Testis (tissue), 2 donors: ENCODE measurements at regions not wholly inside any gene's neighbourhood (a gene's known extent, or its start where the extent isn't known, plus 50 kb on each side); places are given as distances from the start of the nearest gene placed in this dataset.

Experiments used
- POLR2A ChIP-seq: fragments of 450-650 bp; IDR thresholded peaks from one replicate; pipeline ENCODE4 v1.6.1; 2017; ENCODE audit warnings: antibody characterized with exemption, mild to moderate bottlenecking, moderate library complexity
- TF ChIP-seq, protein P1 (sequence below), 3 experiments: fragments of 450-650 bp in 2 of 3; fragments of 200-600 bp in 1 of 3; sonication (generic) in 1 of 3; IDR thresholded peaks; one replicate each; pipeline ENCODE4 v1.5.1; 2016 to 2019; ENCODE audit warnings: antibody characterized with exemption in 3 of 3, mild to moderate bottlenecking in 2 of 3, moderate library complexity in 1 of 3

DNA sequence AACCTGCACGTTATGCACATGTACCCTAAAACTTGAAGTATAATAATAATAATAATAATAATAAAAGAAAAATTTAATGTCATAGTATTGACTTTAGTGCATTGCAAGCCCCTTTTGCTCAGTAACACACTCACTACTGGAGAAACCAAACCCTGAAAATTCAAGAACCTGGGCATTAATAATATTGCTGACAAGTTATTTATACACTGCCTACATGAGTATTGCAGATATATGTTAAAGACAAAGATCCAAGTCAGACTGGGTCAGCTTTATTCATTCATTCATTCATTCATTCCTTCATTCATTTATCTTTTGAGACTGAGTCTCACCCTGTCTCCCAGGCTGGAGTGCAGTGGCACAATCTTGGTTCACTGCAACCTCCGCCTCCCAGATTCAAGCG is 1711.2 kb downstream of the TP53TG3F start:
- TF ChIP-seq, protein P1, sequence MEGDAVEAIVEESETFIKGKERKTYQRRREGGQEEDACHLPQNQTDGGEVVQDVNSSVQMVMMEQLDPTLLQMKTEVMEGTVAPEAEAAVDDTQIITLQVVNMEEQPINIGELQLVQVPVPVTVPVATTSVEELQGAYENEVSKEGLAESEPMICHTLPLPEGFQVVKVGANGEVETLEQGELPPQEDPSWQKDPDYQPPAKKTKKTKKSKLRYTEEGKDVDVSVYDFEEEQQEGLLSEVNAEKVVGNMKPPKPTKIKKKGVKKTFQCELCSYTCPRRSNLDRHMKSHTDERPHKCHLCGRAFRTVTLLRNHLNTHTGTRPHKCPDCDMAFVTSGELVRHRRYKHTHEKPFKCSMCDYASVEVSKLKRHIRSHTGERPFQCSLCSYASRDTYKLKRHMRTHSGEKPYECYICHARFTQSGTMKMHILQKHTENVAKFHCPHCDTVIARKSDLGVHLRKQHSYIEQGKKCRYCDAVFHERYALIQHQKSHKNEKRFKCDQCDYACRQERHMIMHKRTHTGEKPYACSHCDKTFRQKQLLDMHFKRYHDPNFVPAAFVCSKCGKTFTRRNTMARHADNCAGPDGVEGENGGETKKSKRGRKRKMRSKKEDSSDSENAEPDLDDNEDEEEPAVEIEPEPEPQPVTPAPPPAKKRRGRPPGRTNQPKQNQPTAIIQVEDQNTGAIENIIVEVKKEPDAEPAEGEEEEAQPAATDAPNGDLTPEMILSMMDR (IDR thresholded peaks at IDR 0.05), result no peak
- TF ChIP-seq POLR2A, result no peak
